ENCODE measurements at regions not wholly inside any gene's neighbourhood (a gene's known extent, or its start where the extent isn't known, plus 50 kb on each side); places are given as distances from the start of the nearest gene placed in this dataset.

DNA sequence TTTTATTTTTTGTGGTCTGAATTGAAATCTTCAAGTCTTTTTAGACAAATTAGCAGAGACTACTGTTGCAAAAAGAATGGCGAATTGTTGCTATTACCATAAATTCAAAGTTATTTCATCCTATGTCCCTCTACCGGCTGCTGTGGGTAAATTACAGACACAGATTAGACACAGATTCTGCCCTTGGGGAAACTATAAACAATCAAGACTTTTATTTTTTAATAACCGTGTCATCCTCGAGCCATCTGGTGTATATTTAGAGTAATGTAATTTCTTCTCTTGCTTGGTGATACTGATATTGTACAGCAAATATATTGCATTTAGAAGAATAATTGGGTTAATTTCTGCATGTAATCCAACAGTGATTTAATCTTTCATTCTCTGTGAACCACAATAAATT is 228.0 kb upstream of the ADAMTSL1 start:
- Histone ChIP-seq H3K27ac (ENCODE audit: control insufficient read depth, insufficient read depth) (no peak overlapping the region), H3K4me3 (no peak overlapping the region), H3K27me3 (replicated peaks in 1 of 2; ENCODE audit: control insufficient read depth in 2 of 2, insufficient read depth in 2 of 2, low read length in 1 of 2) (no peaks in the 10 kb centered on the region), H3K9ac (ENCODE audit: control insufficient read depth, insufficient read depth, low read length) (no peak overlapping the region), H4K20me1 (ENCODE audit: control insufficient read depth, insufficient read depth) (no peaks in the 10 kb centered on the region), H3K4me2 (ENCODE audit: control insufficient read depth, insufficient read depth) (no peak overlapping the region), H3K36me3 (ENCODE audit: control insufficient read depth in 2 of 2, insufficient read depth in 2 of 2, low read length in 1 of 2) (no peaks in the 10 kb centered on the region), H3K4me1 (ENCODE audit: control insufficient read depth, insufficient read depth, low read length) (no peaks in the 10 kb centered on the region), H3K79me2 (ENCODE audit: control insufficient read depth, insufficient read depth, low read length) (no peaks in the 10 kb centered on the region), H3K9me3 (replicated peaks; ENCODE audit: control insufficient read depth, insufficient read depth, low read length) (no peaks in the 10 kb centered on the region), H2AFZ (ENCODE audit: control insufficient read depth, low read depth, low read length) (no peak overlapping the region)
- POLR2A ChIA-PET, result no interaction called here
- WGBS (ENCODE audit: insufficient coverage, insufficient replicate concordance, low lambda C conversion rate, missing lambda C conversion rate), result 21% methylated on average over 4 of the region's 4 CpGs
- intact Hi-C loops (cut with micrococcal nuclease; ENCODE audit: unreplicated experiment), result no loop called here
- SMC1A ChIA-PET (ENCODE audit: uncharacterized antibody, unreplicated experiment), result interaction anchor here (1.1 kb wide), 1 partner anchor 435 kb away, joined by 3 read pairs; no protein-coding TSS in a partner anchor
- no peak for DNase-seq (ENCODE audit: low read depth, low spot score)
- no peak for FAIRE-seq
- RAD21 ChIA-PET (ENCODE audit: unreplicated experiment), result no interaction called here
- BruUV-seq (replicated peaks), result no TSS peak
- in situ Hi-C loops (cut with MboI), result no loop called here
- ATAC-seq, result no peak
- CTCF ChIA-PET, result no interaction called here
- TF ChIP-seq, protein P1, sequence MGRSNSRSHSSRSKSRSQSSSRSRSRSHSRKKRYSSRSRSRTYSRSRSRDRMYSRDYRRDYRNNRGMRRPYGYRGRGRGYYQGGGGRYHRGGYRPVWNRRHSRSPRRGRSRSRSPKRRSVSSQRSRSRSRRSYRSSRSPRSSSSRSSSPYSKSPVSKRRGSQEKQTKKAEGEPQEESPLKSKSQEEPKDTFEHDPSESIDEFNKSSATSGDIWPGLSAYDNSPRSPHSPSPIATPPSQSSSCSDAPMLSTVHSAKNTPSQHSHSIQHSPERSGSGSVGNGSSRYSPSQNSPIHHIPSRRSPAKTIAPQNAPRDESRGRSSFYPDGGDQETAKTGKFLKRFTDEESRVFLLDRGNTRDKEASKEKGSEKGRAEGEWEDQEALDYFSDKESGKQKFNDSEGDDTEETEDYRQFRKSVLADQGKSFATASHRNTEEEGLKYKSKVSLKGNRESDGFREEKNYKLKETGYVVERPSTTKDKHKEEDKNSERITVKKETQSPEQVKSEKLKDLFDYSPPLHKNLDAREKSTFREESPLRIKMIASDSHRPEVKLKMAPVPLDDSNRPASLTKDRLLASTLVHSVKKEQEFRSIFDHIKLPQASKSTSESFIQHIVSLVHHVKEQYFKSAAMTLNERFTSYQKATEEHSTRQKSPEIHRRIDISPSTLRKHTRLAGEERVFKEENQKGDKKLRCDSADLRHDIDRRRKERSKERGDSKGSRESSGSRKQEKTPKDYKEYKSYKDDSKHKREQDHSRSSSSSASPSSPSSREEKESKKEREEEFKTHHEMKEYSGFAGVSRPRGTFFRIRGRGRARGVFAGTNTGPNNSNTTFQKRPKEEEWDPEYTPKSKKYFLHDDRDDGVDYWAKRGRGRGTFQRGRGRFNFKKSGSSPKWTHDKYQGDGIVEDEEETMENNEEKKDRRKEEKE (IDR thresholded peaks at IDR 0.05), result no peak
- TF ChIP-seq CHD4 (IDR thresholded peaks at IDR 0.05) (no peak), NFYB (IDR thresholded peaks at IDR 0.05; ENCODE audit: insufficient read depth, low read depth, low read length) (no peak), CEBPB (IDR thresholded peaks at IDR 0.05; ENCODE audit: borderline replicate concordance in 1 of 2, low read depth in 2 of 2, low read length in 2 of 2) (no peak), JUNB (IDR thresholded peaks at IDR 0.05) (no peak), HDAC2 (IDR thresholded peaks at IDR 0.05) (no peak)

DNA sequence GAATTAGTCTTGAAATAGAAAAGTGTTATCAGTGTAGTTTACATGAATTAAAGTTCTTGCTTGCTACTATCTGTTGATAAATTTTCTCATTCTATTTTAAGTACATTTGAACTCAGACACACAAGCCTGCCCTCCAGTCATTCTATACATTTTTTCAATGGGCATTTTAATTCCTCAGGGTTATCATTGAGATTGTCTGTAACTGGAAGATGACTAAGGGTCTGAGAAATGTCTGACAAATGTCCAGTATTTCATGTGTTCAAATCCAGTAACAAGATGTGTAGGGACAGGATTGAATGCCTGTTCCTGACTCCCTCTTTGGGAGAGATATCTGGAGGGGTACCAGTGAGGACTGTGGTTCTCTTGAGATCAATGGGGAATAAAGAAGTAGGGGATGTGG is 223.9 kb upstream of the ADAMTSL1 start:
- ChIA-PET SMC1A (ENCODE audit: uncharacterized antibody, unreplicated experiment) (no interaction called here), RAD21 (ENCODE audit: unreplicated experiment) (no interaction called here)
- FAIRE-seq, result no peak
- TF ChIP-seq SUPT20H (IDR thresholded peaks at IDR 0.05; ENCODE audit: borderline replicate concordance, control insufficient read depth, low read depth, low read length), result no peak
- TF ChIP-seq, protein P2, sequence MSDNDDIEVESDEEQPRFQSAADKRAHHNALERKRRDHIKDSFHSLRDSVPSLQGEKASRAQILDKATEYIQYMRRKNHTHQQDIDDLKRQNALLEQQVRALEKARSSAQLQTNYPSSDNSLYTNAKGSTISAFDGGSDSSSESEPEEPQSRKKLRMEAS (IDR thresholded peaks at IDR 0.05; ENCODE audit: low read depth, low read length), result no peak
- no peak for TF ChIP-seq EZH2 (IDR thresholded peaks at IDR 0.05; ENCODE audit: borderline replicate concordance, control insufficient read depth, low read depth, low read length)
- no peak for TF ChIP-seq MXI1 (IDR thresholded peaks at IDR 0.05; ENCODE audit: low read depth, low read length)
- TF ChIP-seq, protein P3, sequence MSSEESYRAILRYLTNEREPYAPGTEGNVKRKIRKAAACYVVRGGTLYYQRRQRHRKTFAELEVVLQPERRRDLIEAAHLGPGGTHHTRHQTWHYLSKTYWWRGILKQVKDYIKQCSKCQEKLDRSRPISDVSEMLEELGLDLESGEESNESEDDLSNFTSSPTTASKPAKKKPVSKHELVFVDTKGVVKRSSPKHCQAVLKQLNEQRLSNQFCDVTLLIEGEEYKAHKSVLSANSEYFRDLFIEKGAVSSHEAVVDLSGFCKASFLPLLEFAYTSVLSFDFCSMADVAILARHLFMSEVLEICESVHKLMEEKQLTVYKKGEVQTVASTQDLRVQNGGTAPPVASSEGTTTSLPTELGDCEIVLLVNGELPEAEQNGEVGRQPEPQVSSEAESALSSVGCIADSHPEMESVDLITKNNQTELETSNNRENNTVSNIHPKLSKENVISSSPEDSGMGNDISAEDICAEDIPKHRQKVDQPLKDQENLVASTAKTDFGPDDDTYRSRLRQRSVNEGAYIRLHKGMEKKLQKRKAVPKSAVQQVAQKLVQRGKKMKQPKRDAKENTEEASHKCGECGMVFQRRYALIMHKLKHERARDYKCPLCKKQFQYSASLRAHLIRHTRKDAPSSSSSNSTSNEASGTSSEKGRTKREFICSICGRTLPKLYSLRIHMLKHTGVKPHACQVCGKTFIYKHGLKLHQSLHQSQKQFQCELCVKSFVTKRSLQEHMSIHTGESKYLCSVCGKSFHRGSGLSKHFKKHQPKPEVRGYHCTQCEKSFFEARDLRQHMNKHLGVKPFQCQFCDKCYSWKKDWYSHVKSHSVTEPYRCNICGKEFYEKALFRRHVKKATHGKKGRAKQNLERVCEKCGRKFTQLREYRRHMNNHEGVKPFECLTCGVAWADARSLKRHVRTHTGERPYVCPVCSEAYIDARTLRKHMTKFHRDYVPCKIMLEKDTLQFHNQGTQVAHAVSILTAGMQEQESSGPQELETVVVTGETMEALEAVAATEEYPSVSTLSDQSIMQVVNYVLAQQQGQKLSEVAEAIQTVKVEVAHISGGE (CRISPR knock-in tag; IDR thresholded peaks at IDR 0.05), result no peak
- TF ChIP-seq NFYB (IDR thresholded peaks at IDR 0.05; ENCODE audit: insufficient read depth, low read depth, low read length), result no peak

More for the DNA sequence above, 223.9 kb upstream of the ADAMTSL1 start:
- Histone ChIP-seq H3K4me1 (ENCODE audit: control insufficient read depth, insufficient read depth, low read length) (no peaks in the 10 kb centered on the region), H3K79me2 (ENCODE audit: control insufficient read depth, insufficient read depth, low read length) (no peaks in the 10 kb centered on the region), H3K27me3 (replicated peaks in 1 of 2; ENCODE audit: control insufficient read depth in 2 of 2, insufficient read depth in 2 of 2, low read length in 1 of 2) (no peaks in the 10 kb centered on the region), H3K4me3 (no peak overlapping the region), H3K4me2 (ENCODE audit: control insufficient read depth, insufficient read depth) (no peak overlapping the region), H3K9ac (ENCODE audit: control insufficient read depth, insufficient read depth, low read length) (no peak overlapping the region), H3K36me3 (ENCODE audit: control insufficient read depth in 2 of 2, insufficient read depth in 2 of 2, low read length in 1 of 2) (no peaks in the 10 kb centered on the region), H4K20me1 (ENCODE audit: control insufficient read depth, insufficient read depth) (no peaks in the 10 kb centered on the region), H3K9me3 (replicated peaks; ENCODE audit: control insufficient read depth, insufficient read depth, low read length) (no peaks in the 10 kb centered on the region), H3K27ac (ENCODE audit: control insufficient read depth, insufficient read depth) (no peak overlapping the region), H2AFZ (ENCODE audit: control insufficient read depth, low read depth, low read length) (no peak overlapping the region)
- no peak for DNase-seq (ENCODE audit: low read depth, low spot score)
- BruUV-seq (replicated peaks), result no TSS peak
- in situ Hi-C loops (cut with MboI) (loop anchor here (25.0 kb wide), 2 partner anchors 912 to 1212 kb away; no protein-coding TSS in a partner anchor), intact Hi-C loops (cut with micrococcal nuclease; ENCODE audit: unreplicated experiment) (loop anchor here (10.0 kb wide), 3 partner anchors 545 to 925 kb away; no protein-coding TSS in a partner anchor)
- ChIA-PET CTCF (no interaction called here), POLR2A (no interaction called here)
- no peak for ATAC-seq
